NCI-H146 (cell line): ENCODE measurements at regions not wholly inside any gene's neighbourhood (a gene's known extent, or its start where the extent isn't known, plus 50 kb on each side); places are given as distances from the start of the nearest gene placed in this dataset.

Experiments used
- DNase-seq: peaks from one replicate; lab custom pipeline; 2025; lab: John Stamatoyannopoulos, UW

GRCh38 chr2:6203291-6203959 lies 511.2 kb downstream of the SOX11 start:
- no peak for DNase-seq

GRCh38 chr2:6206882-6207281 lies 514.7 kb downstream of the SOX11 start:
- no peak for DNase-seq

DNA sequence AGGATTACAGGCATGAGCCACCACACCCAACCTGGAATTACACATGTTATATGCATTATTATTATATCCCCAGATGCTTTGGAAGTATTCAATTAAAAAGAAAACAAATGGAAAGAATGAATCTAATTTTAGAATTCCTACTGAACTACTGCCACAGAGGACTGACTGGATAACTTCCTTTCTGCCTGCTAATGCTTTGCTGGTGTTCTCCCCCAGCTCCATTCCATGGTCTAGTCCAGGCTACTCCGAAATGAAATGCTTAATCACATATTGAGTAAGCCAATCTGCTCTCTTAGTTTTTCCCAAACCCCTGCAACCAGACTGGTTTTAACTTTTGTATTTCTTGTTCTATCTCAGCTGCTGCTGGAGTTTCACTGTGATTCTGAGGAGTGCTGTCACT lies 519.1 kb downstream of the SOX11 start:
- DNase-seq: no peak

DNA sequence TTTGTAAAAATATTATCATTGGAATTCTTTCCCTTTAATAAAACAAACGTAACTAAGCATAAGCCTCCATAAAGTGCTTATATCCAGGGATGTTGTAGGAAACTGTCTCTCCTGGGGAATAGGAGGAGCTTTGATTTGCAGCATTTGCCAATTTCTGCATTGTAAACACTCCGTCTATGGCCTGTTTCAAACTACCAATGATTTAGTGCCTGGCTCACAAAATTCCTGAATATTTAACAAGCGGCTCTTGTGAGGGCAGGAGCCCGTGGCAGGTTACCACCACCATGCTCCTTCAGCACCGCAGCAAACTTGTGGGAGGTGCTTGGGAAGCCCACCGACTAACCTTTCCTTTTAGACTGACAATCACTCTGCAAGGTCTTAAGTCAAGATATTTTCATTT lies 520.3 kb downstream of the SOX11 start:
- DNase-seq: no peak

- DNase-seq: no peak
These were observed 521.0 kb downstream of the SOX11 start for GRCh38 chr2:6213056-6213780.

- DNase-seq: no peak
These were observed 522.3 kb downstream of the SOX11 start for GRCh38 chr2:6214471-6214870.

GRCh38 chr2:6215053-6215452 lies 522.9 kb downstream of the SOX11 start:
- no peak for DNase-seq

GRCh38 chr2:6216234-6216633 lies 524.0 kb downstream of the SOX11 start:
- DNase-seq: no peak

DNA sequence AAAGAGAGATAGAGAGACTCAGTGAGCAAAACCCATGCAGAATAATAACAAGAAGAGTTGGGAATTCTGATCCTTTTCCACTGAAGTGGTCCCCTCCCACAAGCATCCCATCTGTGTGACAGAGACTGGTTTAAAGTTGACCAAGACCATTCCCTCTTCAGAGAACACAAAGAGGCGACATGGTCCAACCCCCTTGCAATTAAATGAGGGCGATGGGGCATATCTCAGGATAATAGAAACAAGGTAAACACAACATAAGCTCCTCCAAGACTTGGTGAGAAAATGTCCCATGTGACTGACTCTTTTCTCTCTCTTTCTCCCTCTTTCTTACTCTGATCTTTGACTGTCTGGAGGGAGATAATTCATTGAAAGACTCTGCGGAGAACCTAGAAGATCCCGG lies 526.7 kb downstream of the SOX11 start:
- no peak for DNase-seq

- no peak for DNase-seq
These were observed 527.7 kb downstream of the SOX11 start for GRCh38 chr2:6219906-6220305.

- DNase-seq: no peak
These were observed 530.1 kb downstream of the SOX11 start for GRCh38 chr2:6222296-6222695.

DNA sequence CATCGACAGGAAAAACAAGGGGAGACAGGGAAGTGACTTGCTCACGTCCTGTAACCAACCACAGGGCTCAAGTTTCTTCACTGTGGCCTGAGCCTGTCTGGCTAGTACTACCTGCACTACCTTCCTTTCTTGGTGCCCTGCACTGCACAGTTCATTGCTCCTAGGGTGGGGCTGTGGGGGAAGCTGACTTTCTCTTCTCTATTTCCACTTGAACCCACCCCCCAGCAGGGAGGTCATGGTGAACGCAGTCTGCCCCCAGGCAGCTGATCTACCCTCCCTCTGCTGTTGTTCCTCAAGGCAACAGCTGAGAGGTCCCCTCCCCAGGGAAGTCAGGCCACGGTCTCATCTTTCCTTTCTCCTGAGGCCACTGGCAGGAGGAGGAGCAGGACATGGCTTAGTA lies 532.1 kb downstream of the SOX11 start:
- DNase-seq: no peak

DNA sequence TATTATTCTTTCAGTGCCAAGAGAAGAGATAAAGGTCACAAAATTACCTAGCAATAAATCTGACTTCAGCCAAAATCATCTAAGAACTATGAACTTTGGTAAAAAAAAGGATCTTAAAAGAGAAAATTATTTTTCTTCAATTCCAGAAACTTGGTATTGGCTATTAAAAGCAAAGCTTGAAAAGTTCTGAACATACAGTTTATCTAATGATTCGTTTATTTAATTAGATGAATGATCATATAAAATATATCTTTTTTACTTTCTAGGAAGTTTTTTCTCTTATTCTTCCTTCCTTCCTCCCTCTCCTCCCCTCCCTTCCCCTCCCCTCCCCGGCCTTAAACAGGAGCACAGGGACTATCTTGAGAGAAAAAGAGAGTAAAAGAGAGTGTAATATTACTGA lies 536.1 kb downstream of the SOX11 start:
- DNase-seq: no peak

GRCh38 chr2:6231166-6231565 lies 539.0 kb downstream of the SOX11 start:
- no peak for DNase-seq

DNA sequence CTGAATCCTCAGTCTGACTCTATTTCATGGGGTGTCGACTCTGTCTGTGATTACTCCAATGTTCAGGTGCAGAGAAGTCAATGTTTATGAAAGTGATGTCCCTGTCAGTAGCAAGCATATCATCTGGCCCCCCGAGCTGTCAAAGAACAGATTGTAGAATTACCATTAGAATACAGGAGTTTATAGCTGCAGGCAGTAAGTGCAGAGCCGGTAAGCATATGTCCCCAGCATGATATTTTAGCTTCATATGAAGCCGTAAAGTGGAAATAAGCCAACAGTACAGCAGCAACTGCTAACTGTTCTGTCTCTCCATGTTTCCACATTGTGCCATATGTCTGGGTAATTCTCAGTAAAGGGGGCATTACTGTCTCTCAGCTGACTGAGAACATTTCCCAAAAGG lies 541.8 kb downstream of the SOX11 start:
- DNase-seq: no peak

GRCh38 chr2:6234702-6235101 lies 542.5 kb downstream of the SOX11 start:
- no peak for DNase-seq

DNA sequence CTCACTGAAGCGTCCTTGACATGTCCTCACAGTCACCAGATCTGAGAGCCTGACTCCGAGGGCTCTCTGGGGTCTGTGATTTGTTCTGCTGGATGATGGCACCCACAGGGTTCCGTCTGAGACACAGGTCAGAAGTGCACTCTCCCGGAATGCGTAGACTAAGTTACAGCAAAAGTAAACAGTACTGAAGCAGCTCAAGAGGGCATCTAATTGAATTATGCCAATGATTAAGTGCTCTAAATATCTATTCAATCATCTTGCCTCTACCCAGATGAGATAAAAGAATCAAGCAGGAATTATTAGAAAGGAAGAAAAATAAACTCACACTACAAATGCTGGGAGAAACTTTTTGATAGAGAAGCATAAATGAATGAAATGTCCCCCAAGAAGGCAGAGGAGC lies 544.1 kb downstream of the SOX11 start:
- DNase-seq: no peak

- no peak for DNase-seq
These were observed 545.0 kb downstream of the SOX11 start for GRCh38 chr2:6237039-6237660.

GRCh38 chr2:6249557-6249956 lies 557.4 kb downstream of the SOX11 start:
- no peak for DNase-seq

GRCh38 chr2:6254441-6254840 lies 562.3 kb downstream of the SOX11 start:
- DNase-seq: peak; percentile 83

GRCh38 chr2:6264198-6264597 lies 572.0 kb downstream of the SOX11 start:
- no peak for DNase-seq

- DNase-seq: no peak
These were observed 584.2 kb downstream of the CMPK2 start for GRCh38 chr2:6281524-6281923.

DNA sequence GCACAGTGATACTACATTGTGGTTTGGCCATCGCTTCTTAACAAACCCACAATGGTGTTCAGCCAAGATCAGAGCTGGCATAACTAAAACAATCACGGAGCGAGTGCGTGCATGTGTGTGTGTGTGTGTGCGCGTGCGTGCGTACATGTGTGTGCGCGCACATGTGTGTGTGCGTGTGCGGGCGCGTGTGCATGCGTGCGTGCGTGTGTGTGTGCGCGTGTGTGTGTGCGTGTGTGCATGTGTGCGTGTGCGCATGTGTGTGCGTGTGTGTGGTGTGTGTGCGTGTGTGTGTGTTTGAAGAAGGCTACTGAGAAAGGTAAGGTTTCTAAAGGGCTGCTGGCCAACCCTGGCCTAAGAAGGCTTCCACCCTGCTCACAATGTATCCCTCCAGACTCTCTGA lies 582.4 kb downstream of the CMPK2 start:
- no peak for DNase-seq

DNA sequence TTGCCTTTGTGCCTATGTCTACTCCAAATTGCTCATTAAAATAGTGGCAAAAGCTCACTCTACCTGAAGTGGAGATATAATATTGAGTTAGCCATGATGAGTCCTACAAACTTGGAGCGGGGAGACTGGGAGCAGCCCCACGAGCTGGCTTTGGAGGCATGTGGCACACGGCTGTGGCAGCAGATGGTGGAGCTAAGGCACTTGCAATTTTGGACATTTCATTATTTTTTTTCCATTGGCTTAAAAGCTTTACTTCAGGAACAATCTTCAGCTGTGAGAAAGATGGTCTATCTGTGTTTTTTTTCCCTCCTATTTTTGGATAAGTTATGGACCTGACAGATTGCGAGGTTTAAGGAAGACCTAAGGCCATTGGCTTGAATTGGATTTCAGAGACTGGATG lies 578.3 kb downstream of the CMPK2 start:
- DNase-seq: no peak
